DND-41 (cell line): ENCODE measurements at regions not wholly inside any gene's neighbourhood (a gene's known extent, or its start where the extent isn't known, plus 50 kb on each side); places are given as distances from the start of the nearest gene placed in this dataset.

Experiments used
- ATAC-seq: fragments of 200-7000 bp; cut with Tn5 transposase; 3 replicates; pipeline ENCODE4 v1.9.1; 2021; ENCODE audit warnings: low read depth; ENCODE audit not compliant: insufficient read depth
- DNase-seq: peaks from one replicate; pipeline ENCODE4 v3.0.0-alpha.2; 2020
- H2AFZ ChIP-seq: 2 replicates; pipeline ENCODE4 v1.6.0; 2012; ENCODE audit warnings: low read depth, low read length
- H3K27ac ChIP-seq: 2 replicates; pipeline ENCODE4 v1.5.1; 2012; ENCODE audit warnings: low read length, inconsistent platforms
- H3K27me3 ChIP-seq: fragments of 200-600 bp; sonication (generic); 2 replicates; pipeline ENCODE4 v1.6.0; 2012; ENCODE audit warnings: low read length, mild to moderate bottlenecking, inconsistent platforms; ENCODE audit not compliant: insufficient read depth, poor library complexity
- H3K36me3 ChIP-seq: 2 replicates; pipeline ENCODE4 v1.5.1; 2012; ENCODE audit warnings: low read length, inconsistent platforms; ENCODE audit not compliant: insufficient read depth
- H3K4me1 ChIP-seq: 2 replicates; pipeline ENCODE4 v1.5.1; 2012; ENCODE audit warnings: mild to moderate bottlenecking, low read length; ENCODE audit not compliant: insufficient read depth
- H3K4me2 ChIP-seq: 2 replicates; pipeline ENCODE4 v1.6.0; 2012; ENCODE audit warnings: mild to moderate bottlenecking, moderate library complexity, low read length, inconsistent platforms; ENCODE audit not compliant: insufficient read depth
- H3K4me3 ChIP-seq, 2 experiments: fragments of 200-600 bp in 1 of 2; shearing (Covaris generic) in 1 of 2; 2 replicates each; pipeline ENCODE4 v1.5.1; 2012 to 2016; ENCODE audit warnings: inconsistent platforms in 2 of 2, low read length in 2 of 2, mild to moderate bottlenecking in 2 of 2, low read depth in 1 of 2, moderate library complexity in 1 of 2
- H3K79me2 ChIP-seq: 2 replicates; pipeline ENCODE4 v1.6.0; 2012; ENCODE audit warnings: low read length, inconsistent platforms; ENCODE audit not compliant: insufficient read depth
- H3K9ac ChIP-seq: 2 replicates; pipeline ENCODE4 v1.6.0; 2012; ENCODE audit warnings: low read depth, mild to moderate bottlenecking, inconsistent platforms, low read length, moderate library complexity
- H3K9me3 ChIP-seq: 2 replicates; pipeline ENCODE4 v1.5.1; 2012; ENCODE audit warnings: low read length, moderate library complexity, mild to moderate bottlenecking, inconsistent platforms; ENCODE audit not compliant: insufficient read depth, severe bottlenecking
- H4K20me1 ChIP-seq: 2 replicates; pipeline ENCODE4 v1.6.0; 2012; ENCODE audit warnings: low read length; ENCODE audit not compliant: insufficient read depth
- EZH2 ChIP-seq: IDR thresholded peaks from 3 replicates; pipeline ENCODE4 v1.6.1; 2012; ENCODE audit warnings: borderline replicate concordance, low read depth, mild to moderate bottlenecking, moderate library complexity, low read length, inconsistent platforms; ENCODE audit not compliant: severe bottlenecking
- TF ChIP-seq, protein P1 (sequence below): IDR thresholded peaks from 2 replicates; pipeline ENCODE4 v1.5.1; 2012; ENCODE audit warnings: borderline replicate concordance, low read length, moderate library complexity, mild to moderate bottlenecking; ENCODE audit not compliant: poor library complexity, severe bottlenecking; ENCODE audit errors: extremely low read depth

GRCh38 chr5:171573451-171574225, 154.2 kb downstream of the FGF18 start:
- H2AFZ ChIP-seq: no peak overlapping the region

GRCh38 chr5:171574376-171574775, 154.9 kb downstream of the FGF18 start:
- ATAC-seq (no peak), DNase-seq (no peak)
- no peaks in the 10 kb centered on the region for H3K79me2 ChIP-seq
- H4K20me1 ChIP-seq: no peaks in the 10 kb centered on the region
- no peaks in the 10 kb centered on the region for H3K36me3 ChIP-seq
- no peaks in the 10 kb centered on the region for H3K27me3 ChIP-seq
- peaks cover 6% of the 10 kb centered on the region for H3K9me3 ChIP-seq
- H3K4me3 ChIP-seq: no peak overlapping the region
- H3K4me2 ChIP-seq: no peak overlapping the region
- no peaks in the 10 kb centered on the region for H3K4me1 ChIP-seq
- no peak for TF ChIP-seq EZH2
- TF ChIP-seq, protein P1, sequence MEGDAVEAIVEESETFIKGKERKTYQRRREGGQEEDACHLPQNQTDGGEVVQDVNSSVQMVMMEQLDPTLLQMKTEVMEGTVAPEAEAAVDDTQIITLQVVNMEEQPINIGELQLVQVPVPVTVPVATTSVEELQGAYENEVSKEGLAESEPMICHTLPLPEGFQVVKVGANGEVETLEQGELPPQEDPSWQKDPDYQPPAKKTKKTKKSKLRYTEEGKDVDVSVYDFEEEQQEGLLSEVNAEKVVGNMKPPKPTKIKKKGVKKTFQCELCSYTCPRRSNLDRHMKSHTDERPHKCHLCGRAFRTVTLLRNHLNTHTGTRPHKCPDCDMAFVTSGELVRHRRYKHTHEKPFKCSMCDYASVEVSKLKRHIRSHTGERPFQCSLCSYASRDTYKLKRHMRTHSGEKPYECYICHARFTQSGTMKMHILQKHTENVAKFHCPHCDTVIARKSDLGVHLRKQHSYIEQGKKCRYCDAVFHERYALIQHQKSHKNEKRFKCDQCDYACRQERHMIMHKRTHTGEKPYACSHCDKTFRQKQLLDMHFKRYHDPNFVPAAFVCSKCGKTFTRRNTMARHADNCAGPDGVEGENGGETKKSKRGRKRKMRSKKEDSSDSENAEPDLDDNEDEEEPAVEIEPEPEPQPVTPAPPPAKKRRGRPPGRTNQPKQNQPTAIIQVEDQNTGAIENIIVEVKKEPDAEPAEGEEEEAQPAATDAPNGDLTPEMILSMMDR: no peak
- H3K9ac ChIP-seq: no peak overlapping the region
- H2AFZ ChIP-seq: no peak overlapping the region
- no peak overlapping the region for H3K27ac ChIP-seq

More at GRCh38 chr5:171573451-171574225, 154.2 kb downstream of the FGF18 start:
- H3K9ac ChIP-seq: no peak overlapping the region
- ATAC-seq (no peak), DNase-seq (no peak)
- TF ChIP-seq, protein P1: no peak
- no peak for TF ChIP-seq EZH2
- H4K20me1 ChIP-seq: no peaks in the 10 kb centered on the region
- no peaks in the 10 kb centered on the region for H3K36me3 ChIP-seq
- H3K27me3 ChIP-seq: no peaks in the 10 kb centered on the region
- peaks cover 11% of the 10 kb centered on the region for H3K9me3 ChIP-seq
- H3K79me2 ChIP-seq: no peaks in the 10 kb centered on the region
- H3K4me2 ChIP-seq: no peak overlapping the region
- no peak overlapping the region for H3K4me3 ChIP-seq
- H3K4me1 ChIP-seq: no peaks in the 10 kb centered on the region
- H3K27ac ChIP-seq: no peak overlapping the region

GRCh38 chr5:171575386-171575785, 155.9 kb downstream of the FGF18 start:
- no peak for TF ChIP-seq EZH2
- TF ChIP-seq, protein P1: no peak

More at GRCh38 chr5:171575386-171575785, 155.9 kb downstream of the FGF18 start:
- Histone ChIP-seq H3K27ac (no peak overlapping the region), H4K20me1 (no peaks in the 10 kb centered on the region), H3K4me2 (no peak overlapping the region), H3K4me3 (no peak overlapping the region), H3K9ac (no peak overlapping the region), H3K27me3 (no peaks in the 10 kb centered on the region), H3K4me1 (no peaks in the 10 kb centered on the region), H2AFZ (no peak overlapping the region), H3K79me2 (no peaks in the 10 kb centered on the region), H3K9me3 (peaks cover under 1% of the 10 kb centered on the region), H3K36me3 (no peaks in the 10 kb centered on the region)
- no peak for ATAC-seq
- DNase-seq: no peak
